ENCODE measurements at regions not wholly inside any gene's neighbourhood (a gene's known extent, or its start where the extent isn't known, plus 50 kb on each side); places are given as distances from the start of the nearest gene placed in this dataset.

DNA sequence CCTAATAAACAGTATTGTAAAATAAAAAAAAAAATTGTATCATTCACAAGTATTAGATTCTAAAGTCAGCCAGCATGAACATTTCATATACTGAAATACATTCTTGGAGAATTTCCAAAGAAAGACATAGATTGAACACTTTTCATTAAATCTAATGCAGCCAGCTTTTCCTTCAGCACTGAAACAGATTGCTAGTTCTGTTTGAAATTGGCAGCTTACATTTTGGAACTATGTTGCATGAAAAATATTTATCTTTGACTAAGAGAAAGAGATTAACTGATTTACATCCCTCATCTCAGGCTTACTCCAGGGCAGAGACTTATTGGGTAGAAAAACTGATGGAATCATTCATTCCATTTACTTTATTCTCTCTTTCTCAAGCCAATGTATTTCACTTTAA is 272.7 kb downstream of the PDHA2 start:
- CTCF ChIA-PET = no interaction called here
- H3K27me3 ChIP-seq (ENCODE audit: insufficient read depth, low read length) = no peaks in the 10 kb centered on the region
- H3K9me2 ChIP-seq (ENCODE audit: insufficient read depth) = no peaks in the 10 kb centered on the region
- POLR2A ChIA-PET = no interaction called here
- no peak overlapping the region for H2AFZ ChIP-seq (ENCODE audit: low read depth, low read length, poor library complexity, severe bottlenecking)
- no peak overlapping the region for H3K9ac ChIP-seq (ENCODE audit: low read length)
- RAD21 ChIA-PET (ENCODE audit: low non-redundant PET in 1 of 2, low total read pairs in 2 of 2, uncharacterized antibody in 2 of 2, unreplicated experiment in 2 of 2) = no interaction called here
- no TSS peak for BruUV-seq (replicated peaks)
- no peaks in the 10 kb centered on the region for H3K4me1 ChIP-seq (ENCODE audit: control insufficient read depth in 1 of 2, insufficient read depth in 2 of 2, low read length in 2 of 2)
- H3K9me3 ChIP-seq (ENCODE audit: control insufficient read depth in 1 of 2, insufficient read depth in 1 of 2, low read depth in 1 of 2, low read length in 2 of 2) = no peaks in the 10 kb centered on the region
- no peaks in the 10 kb centered on the region for H4K20me1 ChIP-seq (ENCODE audit: insufficient read depth)
- no peak overlapping the region for H3K4me2 ChIP-seq (ENCODE audit: low read length)
- H3K27ac ChIP-seq (ENCODE audit: low read depth, low read length) = no peak overlapping the region
- ATAC-seq (no peak), DNase-seq (ENCODE audit: low read depth, low spot score) (no peak)
- no peaks in the 10 kb centered on the region for H3K79me2 ChIP-seq (ENCODE audit: insufficient read depth, low read length)
- no peaks in the 10 kb centered on the region for H3K36me3 ChIP-seq (ENCODE audit: control insufficient read depth in 1 of 2, insufficient read depth in 2 of 2, low read length in 2 of 2)
- intact Hi-C loops (cut with micrococcal nuclease) = no loop called here
- no peak overlapping the region for H3K4me3 ChIP-seq (replicated peaks in 1 of 2; ENCODE audit: low read depth in 1 of 2, low read length in 2 of 2)
- TF ChIP-seq FOSL1 (IDR thresholded peaks at IDR 0.05; ENCODE audit: low read depth) = no peak

DNA sequence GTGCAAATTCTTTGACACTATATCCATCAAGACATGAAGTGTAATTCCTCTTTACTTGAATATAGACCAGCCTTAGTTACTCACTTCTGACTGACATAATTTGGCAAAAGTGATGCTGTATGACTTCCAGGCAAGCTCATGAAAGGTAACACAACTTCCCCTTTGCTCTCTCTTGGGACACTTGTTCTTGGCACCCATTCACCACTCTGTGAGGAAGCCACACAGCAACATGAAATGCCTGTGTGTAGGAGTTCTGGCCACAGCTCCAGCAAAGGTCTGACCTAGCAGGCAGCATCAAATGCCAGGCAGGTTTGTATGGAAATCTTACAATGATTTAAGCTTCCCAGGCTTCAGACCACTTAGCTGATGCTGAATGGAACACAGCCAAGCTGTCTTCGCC is 280.3 kb downstream of the PDHA2 start:
- Histone ChIP-seq H4K20me1 (ENCODE audit: insufficient read depth) (no peaks in the 10 kb centered on the region), H3K9me2 (ENCODE audit: insufficient read depth) (no peaks in the 10 kb centered on the region), H3K36me3 (ENCODE audit: control insufficient read depth in 1 of 2, insufficient read depth in 2 of 2, low read length in 2 of 2) (no peaks in the 10 kb centered on the region), H2AFZ (ENCODE audit: low read depth, low read length, poor library complexity, severe bottlenecking) (no peak overlapping the region), H3K27me3 (ENCODE audit: insufficient read depth, low read length) (no peaks in the 10 kb centered on the region), H3K4me2 (ENCODE audit: low read length) (no peak overlapping the region), H3K79me2 (ENCODE audit: insufficient read depth, low read length) (no peaks in the 10 kb centered on the region), H3K27ac (ENCODE audit: low read depth, low read length) (no peak overlapping the region), H3K9ac (ENCODE audit: low read length) (no peak overlapping the region), H3K9me3 (ENCODE audit: control insufficient read depth in 1 of 2, insufficient read depth in 1 of 2, low read depth in 1 of 2, low read length in 2 of 2) (no peaks in the 10 kb centered on the region), H3K4me1 (ENCODE audit: control insufficient read depth in 1 of 2, insufficient read depth in 2 of 2, low read length in 2 of 2) (no peaks in the 10 kb centered on the region), H3K4me3 (replicated peaks in 1 of 2; ENCODE audit: low read depth in 1 of 2, low read length in 2 of 2) (no peak overlapping the region)
- TF ChIP-seq SIN3A (IDR thresholded peaks at IDR 0.05; ENCODE audit: low read depth) = no peak
- TF ChIP-seq, protein P1, sequence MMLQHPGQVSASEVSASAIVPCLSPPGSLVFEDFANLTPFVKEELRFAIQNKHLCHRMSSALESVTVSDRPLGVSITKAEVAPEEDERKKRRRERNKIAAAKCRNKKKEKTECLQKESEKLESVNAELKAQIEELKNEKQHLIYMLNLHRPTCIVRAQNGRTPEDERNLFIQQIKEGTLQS (IDR thresholded peaks at IDR 0.05) = no peak
- no peak for TF ChIP-seq POLR2AphosphoS5 (IDR thresholded peaks at IDR 0.05; ENCODE audit: low read depth, low read length)
- no peak for TF ChIP-seq SRF (IDR thresholded peaks at IDR 0.05; ENCODE audit: low read depth)
- no peak for TF ChIP-seq JUND (IDR thresholded peaks at IDR 0.05)
- TF ChIP-seq FOSL1 (IDR thresholded peaks at IDR 0.05; ENCODE audit: low read depth) = no peak
- TF ChIP-seq YY1 (IDR thresholded peaks at IDR 0.05; ENCODE audit: extremely low read depth, insufficient replicate concordance, low read depth, low read length) = no peak
- TF ChIP-seq EZH2 (IDR thresholded peaks at IDR 0.05) = no peak
- TF ChIP-seq, protein P2, sequence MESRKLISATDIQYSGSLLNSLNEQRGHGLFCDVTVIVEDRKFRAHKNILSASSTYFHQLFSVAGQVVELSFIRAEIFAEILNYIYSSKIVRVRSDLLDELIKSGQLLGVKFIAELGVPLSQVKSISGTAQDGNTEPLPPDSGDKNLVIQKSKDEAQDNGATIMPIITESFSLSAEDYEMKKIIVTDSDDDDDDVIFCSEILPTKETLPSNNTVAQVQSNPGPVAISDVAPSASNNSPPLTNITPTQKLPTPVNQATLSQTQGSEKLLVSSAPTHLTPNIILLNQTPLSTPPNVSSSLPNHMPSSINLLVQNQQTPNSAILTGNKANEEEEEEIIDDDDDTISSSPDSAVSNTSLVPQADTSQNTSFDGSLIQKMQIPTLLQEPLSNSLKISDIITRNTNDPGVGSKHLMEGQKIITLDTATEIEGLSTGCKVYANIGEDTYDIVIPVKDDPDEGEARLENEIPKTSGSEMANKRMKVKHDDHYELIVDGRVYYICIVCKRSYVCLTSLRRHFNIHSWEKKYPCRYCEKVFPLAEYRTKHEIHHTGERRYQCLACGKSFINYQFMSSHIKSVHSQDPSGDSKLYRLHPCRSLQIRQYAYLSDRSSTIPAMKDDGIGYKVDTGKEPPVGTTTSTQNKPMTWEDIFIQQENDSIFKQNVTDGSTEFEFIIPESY (IDR thresholded peaks at IDR 0.05; ENCODE audit: extremely low read depth, insufficient replicate concordance, low read length) = no peak
- TF ChIP-seq, protein P3, sequence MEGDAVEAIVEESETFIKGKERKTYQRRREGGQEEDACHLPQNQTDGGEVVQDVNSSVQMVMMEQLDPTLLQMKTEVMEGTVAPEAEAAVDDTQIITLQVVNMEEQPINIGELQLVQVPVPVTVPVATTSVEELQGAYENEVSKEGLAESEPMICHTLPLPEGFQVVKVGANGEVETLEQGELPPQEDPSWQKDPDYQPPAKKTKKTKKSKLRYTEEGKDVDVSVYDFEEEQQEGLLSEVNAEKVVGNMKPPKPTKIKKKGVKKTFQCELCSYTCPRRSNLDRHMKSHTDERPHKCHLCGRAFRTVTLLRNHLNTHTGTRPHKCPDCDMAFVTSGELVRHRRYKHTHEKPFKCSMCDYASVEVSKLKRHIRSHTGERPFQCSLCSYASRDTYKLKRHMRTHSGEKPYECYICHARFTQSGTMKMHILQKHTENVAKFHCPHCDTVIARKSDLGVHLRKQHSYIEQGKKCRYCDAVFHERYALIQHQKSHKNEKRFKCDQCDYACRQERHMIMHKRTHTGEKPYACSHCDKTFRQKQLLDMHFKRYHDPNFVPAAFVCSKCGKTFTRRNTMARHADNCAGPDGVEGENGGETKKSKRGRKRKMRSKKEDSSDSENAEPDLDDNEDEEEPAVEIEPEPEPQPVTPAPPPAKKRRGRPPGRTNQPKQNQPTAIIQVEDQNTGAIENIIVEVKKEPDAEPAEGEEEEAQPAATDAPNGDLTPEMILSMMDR (IDR thresholded peaks at IDR 0.05 in 2 of 3, conservative IDR thresholded peaks at IDR 0.05 in 1 of 3; ENCODE audit: borderline replicate concordance in 1 of 3, insufficient read depth in 1 of 3, low read depth in 2 of 3, low read length in 2 of 3) = no peak
- no peak for TF ChIP-seq CBX3 (IDR thresholded peaks at IDR 0.05; ENCODE audit: low read depth)
- no peak for TF ChIP-seq EGR1 (IDR thresholded peaks at IDR 0.05; ENCODE audit: low read depth)
- TF ChIP-seq ZFX (IDR thresholded peaks at IDR 0.05) = no peak
- TF ChIP-seq, protein P4, sequence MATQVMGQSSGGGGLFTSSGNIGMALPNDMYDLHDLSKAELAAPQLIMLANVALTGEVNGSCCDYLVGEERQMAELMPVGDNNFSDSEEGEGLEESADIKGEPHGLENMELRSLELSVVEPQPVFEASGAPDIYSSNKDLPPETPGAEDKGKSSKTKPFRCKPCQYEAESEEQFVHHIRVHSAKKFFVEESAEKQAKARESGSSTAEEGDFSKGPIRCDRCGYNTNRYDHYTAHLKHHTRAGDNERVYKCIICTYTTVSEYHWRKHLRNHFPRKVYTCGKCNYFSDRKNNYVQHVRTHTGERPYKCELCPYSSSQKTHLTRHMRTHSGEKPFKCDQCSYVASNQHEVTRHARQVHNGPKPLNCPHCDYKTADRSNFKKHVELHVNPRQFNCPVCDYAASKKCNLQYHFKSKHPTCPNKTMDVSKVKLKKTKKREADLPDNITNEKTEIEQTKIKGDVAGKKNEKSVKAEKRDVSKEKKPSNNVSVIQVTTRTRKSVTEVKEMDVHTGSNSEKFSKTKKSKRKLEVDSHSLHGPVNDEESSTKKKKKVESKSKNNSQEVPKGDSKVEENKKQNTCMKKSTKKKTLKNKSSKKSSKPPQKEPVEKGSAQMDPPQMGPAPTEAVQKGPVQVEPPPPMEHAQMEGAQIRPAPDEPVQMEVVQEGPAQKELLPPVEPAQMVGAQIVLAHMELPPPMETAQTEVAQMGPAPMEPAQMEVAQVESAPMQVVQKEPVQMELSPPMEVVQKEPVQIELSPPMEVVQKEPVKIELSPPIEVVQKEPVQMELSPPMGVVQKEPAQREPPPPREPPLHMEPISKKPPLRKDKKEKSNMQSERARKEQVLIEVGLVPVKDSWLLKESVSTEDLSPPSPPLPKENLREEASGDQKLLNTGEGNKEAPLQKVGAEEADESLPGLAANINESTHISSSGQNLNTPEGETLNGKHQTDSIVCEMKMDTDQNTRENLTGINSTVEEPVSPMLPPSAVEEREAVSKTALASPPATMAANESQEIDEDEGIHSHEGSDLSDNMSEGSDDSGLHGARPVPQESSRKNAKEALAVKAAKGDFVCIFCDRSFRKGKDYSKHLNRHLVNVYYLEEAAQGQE (IDR thresholded peaks at IDR 0.05; ENCODE audit: low read depth) = no peak
- ChIA-PET RAD21 (ENCODE audit: low non-redundant PET in 1 of 2, low total read pairs in 2 of 2, uncharacterized antibody in 2 of 2, unreplicated experiment in 2 of 2) (no interaction called here), POLR2A (no interaction called here), CTCF (no interaction called here)
- intact Hi-C loops (cut with micrococcal nuclease) = no loop called here
- ATAC-seq (no peak), DNase-seq (ENCODE audit: low read depth, low spot score) (no peak)
- BruUV-seq (replicated peaks) = no TSS peak
